ENCODE measurements at regions not wholly inside any gene's neighbourhood (a gene's known extent, or its start where the extent isn't known, plus 50 kb on each side); places are given as distances from the start of the nearest gene placed in this dataset.

- TF ChIP-seq CTCF (conservative IDR thresholded peaks at IDR 0.05; ENCODE audit: low read depth, low read length) = no peak
- TF ChIP-seq EZH2 (IDR thresholded peaks at IDR 0.05; ENCODE audit: low read length, unreplicated experiment) = no peak
- no peak for TF ChIP-seq EZH2phosphoT487 (IDR thresholded peaks at IDR 0.05; ENCODE audit: borderline replicate concordance, low read length)
Measured at GRCh38 chr2:19725392-19725791, 176.4 kb downstream of the TTC32 start.

Measured in PC-3 (cell line).